Endothelial cell of umbilical vein (primary cell): ENCODE measurements at regions not wholly inside any gene's neighbourhood (a gene's known extent, or its start where the extent isn't known, plus 50 kb on each side); places are given as distances from the start of the nearest gene placed in this dataset.

Source experiments
- BruUV-seq: library from RNA; stranded (reverse); fragments of 400-500 nt; replicated peaks from 2 replicates; lab custom pipeline; 2021; lab: Mats Ljungman, UMichigan
- CTCF ChIA-PET: fragments of 300-600, 350-600 bp; sonication (Branson Sonifier 250); formaldehyde crosslinking; loops from one replicate; lab custom pipeline; 2021; ENCODE audit warnings: antibody characterized with exemption, inconsistent platforms; lab: Charles Lee
- POLR2A ChIA-PET: fragments of 300-600, 350-600 bp; sonication (Branson Sonifier 250); formaldehyde crosslinking; loops from one replicate; lab custom pipeline; 2021; ENCODE audit warnings: antibody characterized with exemption, inconsistent platforms; lab: Charles Lee
- DNase-seq: peaks from one replicate; pipeline ENCODE4 v3.0.0-alpha.2; 2011; ENCODE audit warnings: low read depth, low spot score
- FAIRE-seq: peaks from 2 replicates; lab custom pipeline; 2011; peaks lifted over from hg19 to GRCh38; lab: Jason Lieb, UNC
- H2AFZ ChIP-seq: 2 replicates; pipeline ENCODE4 v1.6.0; 2012; ENCODE audit warnings: low read depth, low read length, control low read depth, inconsistent platforms
- H3K27ac ChIP-seq: 2 replicates; pipeline ENCODE4 v1.5.1; 2011; ENCODE audit warnings: low read depth, mild to moderate bottlenecking, control low read depth, low read length, moderate library complexity; ENCODE audit not compliant: insufficient read depth
- H3K27me3 ChIP-seq, 2 experiments: 2 replicates each; pipeline versions ENCODE4 v1.6.0 to v1.6.1; 2011; ENCODE audit warnings: low read length in 2 of 2, mixed read lengths in 1 of 2; ENCODE audit not compliant: control insufficient read depth in 2 of 2, insufficient read depth in 2 of 2
- H3K36me3 ChIP-seq, 2 experiments: 2 replicates in 1 of 2; 3 replicates in 1 of 2; pipeline ENCODE4 v1.5.1; 2011; ENCODE audit warnings: low read length in 2 of 2, mild to moderate bottlenecking in 1 of 2, moderate library complexity in 1 of 2; ENCODE audit not compliant: control insufficient read depth in 2 of 2, insufficient read depth in 2 of 2; ENCODE audit errors: extremely low read depth in 1 of 2
- H3K4me1 ChIP-seq: 3 replicates; pipeline ENCODE4 v1.5.1; 2011; ENCODE audit warnings: mild to moderate bottlenecking, low read length; ENCODE audit not compliant: control insufficient read depth, insufficient read depth; ENCODE audit errors: extremely low read depth
- H3K4me2 ChIP-seq: 2 replicates; pipeline ENCODE4 v1.6.1; 2011; ENCODE audit warnings: low read length, control low read depth, mixed read lengths; ENCODE audit not compliant: insufficient read depth
- H3K4me3 ChIP-seq, 3 experiments: fragments of 200-600 bp in 1 of 3; sonication (generic), shearing (Covaris generic) in 1 of 3; replicated peaks in 1 of 3; 2 replicates each; pipeline ENCODE4 v1.5.1; 2011 to 2016; ENCODE audit warnings: control low read depth in 3 of 3, low read length in 3 of 3, mild to moderate bottlenecking in 2 of 3, inconsistent platforms in 1 of 3, low read depth in 1 of 3, moderate library complexity in 1 of 3; ENCODE audit not compliant: insufficient read depth in 1 of 3
- H3K79me2 ChIP-seq: 2 replicates; pipeline ENCODE4 v1.6.0; 2012; ENCODE audit warnings: low read length, inconsistent platforms; ENCODE audit not compliant: control insufficient read depth, insufficient read depth
- H3K9ac ChIP-seq: replicated peaks from 2 replicates; pipeline ENCODE3; 2011; ENCODE audit warnings: low read length, control low read depth; ENCODE audit not compliant: insufficient read depth; ENCODE audit errors: extremely low read depth
- H3K9me1 ChIP-seq: replicated peaks from 3 replicates; pipeline ENCODE4 v1.6.0; 2011; ENCODE audit warnings: mild to moderate bottlenecking, low read length; ENCODE audit not compliant: control insufficient read depth, insufficient read depth; ENCODE audit errors: extremely low read depth
- H3K9me3 ChIP-seq: replicated peaks from 2 replicates; pipeline ENCODE4 v1.5.1; 2012; ENCODE audit warnings: low read length, inconsistent platforms; ENCODE audit not compliant: control insufficient read depth, insufficient read depth
- H4K20me1 ChIP-seq: replicated peaks from 2 replicates; pipeline ENCODE3; 2011; ENCODE audit warnings: mild to moderate bottlenecking, low read length; ENCODE audit not compliant: control insufficient read depth, insufficient read depth; ENCODE audit errors: extremely low read depth
- EZH2 ChIP-seq: IDR thresholded peaks from 2 replicates; pipeline ENCODE4 v1.6.1; 2012; ENCODE audit warnings: borderline replicate concordance, low read depth, mild to moderate bottlenecking, moderate library complexity, low read length, inconsistent platforms; ENCODE audit not compliant: severe bottlenecking
- JUN ChIP-seq: IDR thresholded peaks from 2 replicates; pipeline ENCODE4 v1.6.1; 2011; ENCODE audit warnings: borderline replicate concordance, low read depth; ENCODE audit not compliant: insufficient read length, insufficient read depth
- MAX ChIP-seq: IDR thresholded peaks from 2 replicates; pipeline ENCODE4 v1.6.1; 2011; ENCODE audit not compliant: insufficient read depth, insufficient read length
- MYC ChIP-seq: IDR thresholded peaks from one replicate; pipeline ENCODE4 v1.6.1; 2011; ENCODE audit warnings: mild to moderate bottlenecking, low read depth, low read length
- POLR2A ChIP-seq: IDR thresholded peaks from 2 replicates; pipeline ENCODE4 v1.6.1; 2012; ENCODE audit warnings: low read depth, mild to moderate bottlenecking, control low read depth, low read length
- dilution Hi-C: fragments of 300-500 bp; cut with MboI; formaldehyde crosslinking; loops from one replicate; pipeline ENCODE4 v1.15.0; 2019; ENCODE audit warnings: low sequenced_read_pairs; ENCODE audit not compliant: extremely low pct_ligation_motif_present
- intact Hi-C: fragments of 100-400 bp; cut with micrococcal nuclease; formaldehyde crosslinking; loops from one replicate; pipeline ENCODE4 v1.10.0; 2022
- TF ChIP-seq, protein P1 (sequence below), 2 donors: IDR thresholded peaks; 1 replicate in 1 of 2; 2 replicates in 1 of 2; pipeline ENCODE4 v1.5.1; 2011; ENCODE audit warnings: low read length in 2 of 2, mild to moderate bottlenecking in 2 of 2, moderate library complexity in 2 of 2, control low read depth in 1 of 2, inconsistent platforms in 1 of 2, low read depth in 1 of 2; ENCODE audit not compliant: insufficient read depth in 1 of 2; ENCODE audit errors: extremely low read depth in 1 of 2

- Histone ChIP-seq H4K20me1 (no peaks in the 10 kb centered on the region), H3K9ac (no peak overlapping the region), H2AFZ (no peak overlapping the region), H3K9me3 (no peaks in the 10 kb centered on the region), H3K27ac (no peak overlapping the region), H3K36me3 (no peaks in the 10 kb centered on the region), H3K79me2 (no peaks in the 10 kb centered on the region), H3K27me3 (no peaks in the 10 kb centered on the region), H3K9me1 (no peaks in the 10 kb centered on the region), H3K4me2 (no peak overlapping the region), H3K4me1 (no peaks in the 10 kb centered on the region), H3K4me3 (no peak overlapping the region)
- DNase-seq: no peak
- intact Hi-C loops (no loop called here), dilution Hi-C loops (no loop called here)
- ChIA-PET CTCF (interaction anchor here (2.4 kb wide), 1 partner anchor 10 kb away, joined by 11 read pairs; no protein-coding TSS in a partner anchor), POLR2A (no interaction called here)
- no peak for FAIRE-seq
- no TSS peak for BruUV-seq
- TF ChIP-seq EZH2: no peak
- TF ChIP-seq, protein P1, sequence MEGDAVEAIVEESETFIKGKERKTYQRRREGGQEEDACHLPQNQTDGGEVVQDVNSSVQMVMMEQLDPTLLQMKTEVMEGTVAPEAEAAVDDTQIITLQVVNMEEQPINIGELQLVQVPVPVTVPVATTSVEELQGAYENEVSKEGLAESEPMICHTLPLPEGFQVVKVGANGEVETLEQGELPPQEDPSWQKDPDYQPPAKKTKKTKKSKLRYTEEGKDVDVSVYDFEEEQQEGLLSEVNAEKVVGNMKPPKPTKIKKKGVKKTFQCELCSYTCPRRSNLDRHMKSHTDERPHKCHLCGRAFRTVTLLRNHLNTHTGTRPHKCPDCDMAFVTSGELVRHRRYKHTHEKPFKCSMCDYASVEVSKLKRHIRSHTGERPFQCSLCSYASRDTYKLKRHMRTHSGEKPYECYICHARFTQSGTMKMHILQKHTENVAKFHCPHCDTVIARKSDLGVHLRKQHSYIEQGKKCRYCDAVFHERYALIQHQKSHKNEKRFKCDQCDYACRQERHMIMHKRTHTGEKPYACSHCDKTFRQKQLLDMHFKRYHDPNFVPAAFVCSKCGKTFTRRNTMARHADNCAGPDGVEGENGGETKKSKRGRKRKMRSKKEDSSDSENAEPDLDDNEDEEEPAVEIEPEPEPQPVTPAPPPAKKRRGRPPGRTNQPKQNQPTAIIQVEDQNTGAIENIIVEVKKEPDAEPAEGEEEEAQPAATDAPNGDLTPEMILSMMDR (IDR thresholded peaks at IDR 0.05; ENCODE audit: extremely low read depth in 1 of 2, insufficient read depth in 1 of 2, low read depth in 1 of 2, low read length in 2 of 2): peak; percentile 18 to 20
Observed at GRCh38 chr2:106572541-106573450, 85.6 kb downstream of the CD8B2 start.

DNA sequence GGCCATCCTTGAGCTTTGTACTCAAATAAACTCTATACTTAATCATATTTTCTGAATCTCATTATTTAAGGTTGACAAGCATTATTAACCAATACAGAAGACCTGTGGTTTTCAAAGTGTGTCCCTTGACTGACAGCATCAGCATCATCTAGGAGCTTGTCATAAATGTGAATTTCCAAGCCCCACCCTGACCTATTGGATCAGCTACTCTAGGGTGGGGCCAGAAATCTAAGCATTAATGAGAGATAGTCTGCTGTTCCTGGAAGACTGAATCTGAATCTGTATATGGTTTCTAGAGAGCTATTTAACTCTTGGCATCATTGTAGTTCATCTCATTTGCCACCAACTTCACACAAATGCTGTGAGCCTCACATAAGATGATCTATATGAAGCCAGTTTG, 86.6 kb downstream of the CD8B2 start:
- no peak overlapping the region for H3K4me3 ChIP-seq
- FAIRE-seq: no peak
- no TSS peak for BruUV-seq
- H3K27ac ChIP-seq: no peak overlapping the region
- H3K36me3 ChIP-seq: no peaks in the 10 kb centered on the region
- no peak overlapping the region for H3K9ac ChIP-seq
- ChIA-PET POLR2A (no interaction called here), CTCF (interaction anchor here (2.4 kb wide), 1 partner anchor 9 kb away, joined by 11 read pairs; no protein-coding TSS in a partner anchor)
- no peaks in the 10 kb centered on the region for H4K20me1 ChIP-seq
- no peaks in the 10 kb centered on the region for H3K79me2 ChIP-seq
- H3K27me3 ChIP-seq: no peaks in the 10 kb centered on the region
- intact Hi-C loops (no loop called here), dilution Hi-C loops (no loop called here)
- H3K4me1 ChIP-seq: no peaks in the 10 kb centered on the region
- H3K9me3 ChIP-seq: no peaks in the 10 kb centered on the region
- H3K4me2 ChIP-seq: no peak overlapping the region
- TF ChIP-seq POLR2A (no peak), MAX (no peak), JUN (no peak), MYC (no peak)
- TF ChIP-seq, protein P1 (IDR thresholded peaks at IDR 0.05; ENCODE audit: extremely low read depth in 1 of 2, insufficient read depth in 1 of 2, low read depth in 1 of 2, low read length in 2 of 2): no peak
- no peak overlapping the region for H2AFZ ChIP-seq
- no peak for DNase-seq
- H3K9me1 ChIP-seq: no peaks in the 10 kb centered on the region
